ENCODE measurements at regions not wholly inside any gene's neighbourhood (a gene's known extent, or its start where the extent isn't known, plus 50 kb on each side); places are given as distances from the start of the nearest gene placed in this dataset.
"Not testable (repeated sequence)": the region's sequence is repeated elsewhere in the genome, so short reads cannot be mapped to it uniquely, and the experiment has no call there.

- H3K9me3 Mint-ChIP-seq; H3K4me3 Mint-ChIP-seq; H3K27ac Mint-ChIP-seq; DNase-seq; H3K4me1 Mint-ChIP-seq (ENCODE audit: low read depth in 2 of 2); ATAC-seq (replicated peaks); H3K27me3 Mint-ChIP-seq; H3K36me3 Mint-ChIP-seq (ENCODE audit: insufficient read depth): not testable (repeated sequence)
These were observed 142.1 kb downstream of the BCL2L11 start for GRCh38 chr2:111262627-111263379.

GRCh38 chr2:111263380-111264017, 142.8 kb downstream of the BCL2L11 start:
- not testable (repeated sequence) for ATAC-seq (replicated peaks); H3K36me3 Mint-ChIP-seq (ENCODE audit: insufficient read depth); H3K4me3 Mint-ChIP-seq; H3K4me1 Mint-ChIP-seq (ENCODE audit: low read depth in 2 of 2); H3K9me3 Mint-ChIP-seq; H3K27ac Mint-ChIP-seq; DNase-seq; H3K27me3 Mint-ChIP-seq

- not testable (repeated sequence) for H3K4me3 Mint-ChIP-seq; ATAC-seq (replicated peaks); H3K36me3 Mint-ChIP-seq (ENCODE audit: insufficient read depth); H3K27ac Mint-ChIP-seq; DNase-seq; H3K27me3 Mint-ChIP-seq; H3K4me1 Mint-ChIP-seq (ENCODE audit: low read depth in 2 of 2); H3K9me3 Mint-ChIP-seq
These were observed 144.2 kb downstream of the BCL2L11 start for GRCh38 chr2:111264956-111265355.

- DNase-seq; H3K4me1 Mint-ChIP-seq (ENCODE audit: low read depth in 2 of 2); H3K27ac Mint-ChIP-seq; H3K27me3 Mint-ChIP-seq; H3K4me3 Mint-ChIP-seq; H3K36me3 Mint-ChIP-seq (ENCODE audit: insufficient read depth); ATAC-seq (replicated peaks); H3K9me3 Mint-ChIP-seq: not testable (repeated sequence)
These were observed 145.8 kb downstream of the BCL2L11 start for GRCh38 chr2:111266556-111266955.

GRCh38 chr2:111267038-111267437, 146.3 kb downstream of the BCL2L11 start:
- not testable (repeated sequence) for H3K27ac Mint-ChIP-seq; H3K36me3 Mint-ChIP-seq (ENCODE audit: insufficient read depth); H3K27me3 Mint-ChIP-seq; DNase-seq; H3K4me1 Mint-ChIP-seq (ENCODE audit: low read depth in 2 of 2); ATAC-seq (replicated peaks); H3K9me3 Mint-ChIP-seq; H3K4me3 Mint-ChIP-seq

DNA sequence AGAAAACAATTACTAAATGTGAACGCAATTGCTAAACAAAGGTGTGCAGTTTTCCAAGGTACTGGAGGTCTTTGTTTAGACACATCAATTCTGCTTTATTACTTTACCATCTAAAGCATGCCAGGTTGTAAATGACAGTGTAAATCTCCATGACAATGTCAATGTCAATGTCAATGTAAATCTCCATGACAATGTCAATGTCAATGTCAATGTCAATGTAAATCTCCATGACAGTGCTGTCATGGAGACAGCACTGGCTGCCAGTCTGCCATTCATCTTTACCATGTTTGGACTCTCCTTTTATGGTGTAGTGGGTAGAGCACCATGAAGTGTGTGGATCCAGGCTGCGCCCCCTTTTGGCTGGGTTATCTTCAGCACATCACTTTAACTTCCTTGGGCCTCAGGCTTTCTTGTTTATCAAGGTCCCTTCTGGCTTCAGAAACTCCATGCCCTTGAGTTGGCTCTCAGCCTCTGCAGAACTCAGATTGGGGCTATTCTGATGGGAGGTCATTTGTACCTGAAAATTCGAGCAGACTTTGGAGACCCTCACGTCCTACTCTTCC, 149.1 kb downstream of the BCL2L11 start:
- H3K27me3 Mint-ChIP-seq; H3K36me3 Mint-ChIP-seq (ENCODE audit: insufficient read depth); H3K9me3 Mint-ChIP-seq; H3K27ac Mint-ChIP-seq; H3K4me3 Mint-ChIP-seq; ATAC-seq (replicated peaks); H3K4me1 Mint-ChIP-seq (ENCODE audit: low read depth in 2 of 2); DNase-seq: not testable (repeated sequence)

DNA sequence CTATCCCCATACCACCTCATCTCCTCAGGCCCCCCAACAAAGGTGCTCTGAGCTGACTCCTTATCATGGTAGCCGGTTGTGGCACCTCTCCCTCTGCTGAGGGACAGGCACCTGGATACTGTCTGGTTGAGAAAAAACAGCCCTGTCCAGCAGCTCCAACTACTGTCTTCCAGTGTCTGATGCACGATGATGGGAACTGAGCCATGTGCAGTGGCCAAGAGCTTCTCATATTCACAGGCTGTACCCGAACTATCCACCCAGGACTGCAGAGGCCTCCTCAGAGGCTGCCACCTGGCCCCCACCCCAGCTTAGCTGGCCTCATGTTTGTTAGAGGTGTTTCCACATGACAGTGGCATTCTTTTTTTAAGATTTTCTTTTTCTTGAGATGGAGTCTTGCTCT, 149.9 kb downstream of the BCL2L11 start:
- not testable (repeated sequence) for H3K4me3 Mint-ChIP-seq; ATAC-seq (replicated peaks); H3K9me3 Mint-ChIP-seq; H3K4me1 Mint-ChIP-seq (ENCODE audit: low read depth in 2 of 2); H3K36me3 Mint-ChIP-seq (ENCODE audit: insufficient read depth); H3K27ac Mint-ChIP-seq; DNase-seq; H3K27me3 Mint-ChIP-seq

GRCh38 chr2:111271647-111272304, 151.1 kb downstream of the BCL2L11 start:
- H3K4me1 Mint-ChIP-seq (ENCODE audit: low read depth in 2 of 2); H3K36me3 Mint-ChIP-seq (ENCODE audit: insufficient read depth); ATAC-seq (replicated peaks): not testable (repeated sequence)

DNA sequence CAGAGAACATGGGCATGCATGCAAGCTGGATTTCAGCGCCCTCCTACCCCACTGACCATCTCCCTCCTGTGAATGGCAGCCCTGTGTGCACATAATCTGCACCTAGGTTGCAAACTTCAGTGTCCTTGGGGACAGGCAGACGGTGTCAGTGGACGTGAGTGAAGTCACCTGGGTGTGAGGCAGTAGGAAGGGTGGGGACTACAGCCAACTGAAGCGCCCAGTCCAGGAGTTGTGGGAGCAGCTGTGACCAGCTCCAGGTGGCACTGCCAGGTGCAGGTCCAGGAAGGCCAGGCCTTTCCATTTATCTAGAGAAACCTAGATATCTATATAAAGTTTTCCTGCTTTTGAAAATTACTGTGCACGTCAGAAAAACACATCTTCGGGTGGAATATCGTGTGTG, 152.3 kb downstream of the BCL2L11 start:
- not testable (repeated sequence) for H3K9me3 Mint-ChIP-seq; DNase-seq; H3K27ac Mint-ChIP-seq; H3K36me3 Mint-ChIP-seq (ENCODE audit: insufficient read depth); H3K4me3 Mint-ChIP-seq; ATAC-seq (replicated peaks); H3K4me1 Mint-ChIP-seq (ENCODE audit: low read depth in 2 of 2); H3K27me3 Mint-ChIP-seq

More at GRCh38 chr2:111271647-111272304, 151.1 kb downstream of the BCL2L11 start:
- not testable (repeated sequence) for DNase-seq, H3K4me3 Mint-ChIP-seq, H3K27ac Mint-ChIP-seq, H3K27me3 Mint-ChIP-seq, H3K9me3 Mint-ChIP-seq

- H3K4me3 Mint-ChIP-seq; H3K27ac Mint-ChIP-seq; H3K9me3 Mint-ChIP-seq; H3K4me1 Mint-ChIP-seq (ENCODE audit: low read depth in 2 of 2); DNase-seq; H3K27me3 Mint-ChIP-seq; ATAC-seq (replicated peaks); H3K36me3 Mint-ChIP-seq (ENCODE audit: insufficient read depth): not testable (repeated sequence)
These were observed 154.5 kb downstream of the BCL2L11 start for GRCh38 chr2:111275047-111275853.

DNA sequence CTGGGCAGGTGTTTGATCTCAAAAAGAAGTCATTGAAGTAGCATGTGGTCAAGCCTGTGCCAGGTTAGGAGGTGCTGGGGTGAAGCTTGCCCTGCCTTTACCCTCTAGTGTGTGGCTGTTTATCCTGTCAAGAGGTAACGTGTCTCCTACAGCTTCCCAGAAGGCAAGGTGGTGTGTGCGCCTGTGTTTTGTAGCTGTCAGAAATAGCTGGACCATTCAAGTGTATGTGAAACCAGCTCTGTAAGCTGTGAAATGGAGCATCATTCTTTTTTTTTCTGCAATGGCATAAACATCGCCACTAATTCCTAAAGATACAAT, 155.1 kb downstream of the BCL2L11 start:
- not testable (repeated sequence) for H3K4me3 Mint-ChIP-seq; DNase-seq; H3K27ac Mint-ChIP-seq; H3K36me3 Mint-ChIP-seq (ENCODE audit: insufficient read depth); H3K4me1 Mint-ChIP-seq (ENCODE audit: low read depth in 2 of 2); H3K27me3 Mint-ChIP-seq; ATAC-seq (replicated peaks); H3K9me3 Mint-ChIP-seq

DNA sequence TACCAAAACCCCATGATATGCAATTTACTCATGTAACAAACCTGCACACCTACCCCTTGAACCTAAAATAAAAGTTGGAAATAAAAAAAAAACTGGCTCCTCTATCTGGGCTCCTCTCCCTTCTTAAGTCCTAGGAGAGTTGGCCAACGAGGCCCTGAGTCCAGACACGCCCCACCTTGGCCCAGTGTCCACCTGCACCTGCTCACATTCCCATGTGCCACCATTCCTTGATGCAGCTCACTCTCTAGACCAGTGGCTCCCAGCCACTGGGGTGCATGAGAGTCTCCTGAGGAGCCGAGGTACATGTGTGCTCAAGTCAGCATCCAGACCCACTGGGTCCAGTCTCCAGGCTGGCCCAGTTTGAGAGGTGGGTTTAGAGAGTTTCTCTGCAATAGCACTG, 157.4 kb downstream of the BCL2L11 start:
- not testable (repeated sequence) for DNase-seq; H3K27ac Mint-ChIP-seq; ATAC-seq (replicated peaks); H3K4me3 Mint-ChIP-seq; H3K36me3 Mint-ChIP-seq (ENCODE audit: insufficient read depth); H3K4me1 Mint-ChIP-seq (ENCODE audit: low read depth in 2 of 2); H3K27me3 Mint-ChIP-seq; H3K9me3 Mint-ChIP-seq

- not testable (repeated sequence) for ATAC-seq (replicated peaks); H3K27ac Mint-ChIP-seq; H3K4me1 Mint-ChIP-seq (ENCODE audit: low read depth in 2 of 2); H3K36me3 Mint-ChIP-seq (ENCODE audit: insufficient read depth); DNase-seq; H3K4me3 Mint-ChIP-seq; H3K9me3 Mint-ChIP-seq; H3K27me3 Mint-ChIP-seq
These were observed 160.1 kb downstream of the BCL2L11 start for GRCh38 chr2:111280709-111281286.

Measured in effector memory CD8-positive, alpha-beta T cell (primary cell).